Esophagus squamous epithelium (tissue), 5 donors: ENCODE measurements at regions not wholly inside any gene's neighbourhood (a gene's known extent, or its start where the extent isn't known, plus 50 kb on each side); places are given as distances from the start of the nearest gene placed in this dataset.

Experiments used
- DNase-seq: peaks from one replicate; lab custom pipeline; 2025; lab: John Stamatoyannopoulos, UW
- H3K27ac ChIP-seq, 4 donors: fragments of 200-600 bp; sonication (generic); one replicate each; pipeline ENCODE4 v1.5.1; 2016 to 2019; ENCODE audit warnings: mild to moderate bottlenecking in 1 of 4
- H3K27me3 ChIP-seq, 4 donors: fragments of 200-600 bp; sonication (generic); 1 replicate in 3 of 4; 2 replicates in 1 of 4; pipeline versions ENCODE4 v1.5.1 to v1.6.0; 2017 to 2021; ENCODE audit warnings: antibody characterized with exemption in 1 of 4
- H3K36me3 ChIP-seq, 3 donors: fragments of 200-600 bp; sonication (generic); one replicate each; pipeline ENCODE4 v1.5.1; 2016 to 2019
- H3K4me1 ChIP-seq, 3 donors: fragments of 200-600 bp; sonication (generic); one replicate each; pipeline ENCODE4 v1.5.1; 2017 to 2019
- H3K4me3 ChIP-seq, 4 donors: fragments of 200-600 bp; sonication (generic); 1 replicate in 3 of 4; 2 replicates in 1 of 4; pipeline ENCODE4 v1.5.1; 2016 to 2019; ENCODE audit warnings: mild to moderate bottlenecking in 2 of 4, moderate library complexity in 1 of 4
- H3K9me3 ChIP-seq, 3 donors: fragments of 200-600 bp; sonication (generic); one replicate each; pipeline ENCODE4 v1.5.1; 2016 to 2019
- POLR2A ChIP-seq, 4 donors: fragments of 450-650 bp; IDR thresholded peaks; one replicate each; pipeline ENCODE4 v1.6.1; 2017; ENCODE audit warnings: antibody characterized with exemption in 4 of 4, mild to moderate bottlenecking in 4 of 4, moderate library complexity in 3 of 4
- WGBS, 2 donors: methylation state at CpG; one replicate each; pipeline ENCODE4 v1.1.5; 2018; 5-methylcytosine and 5-hydroxymethylcytosine counted together
- intact Hi-C: fragments of 100-400 bp; cut with DNase I; formaldehyde crosslinking; loops from one replicate; pipeline ENCODE4 v1.15.0; 2022
- TF ChIP-seq, protein P1 (sequence below), 6 experiments: fragments of 450-650 bp in 4 of 6; fragments of 200-600 bp in 2 of 6; sonication (generic) in 2 of 6; IDR thresholded peaks; one replicate each; pipeline ENCODE4 v1.5.1; 2016 to 2019; ENCODE audit warnings: antibody characterized with exemption in 6 of 6, mild to moderate bottlenecking in 4 of 6, moderate library complexity in 4 of 6
- donor health status: DM: yes; HTN: yes; CAD: no.

DNA sequence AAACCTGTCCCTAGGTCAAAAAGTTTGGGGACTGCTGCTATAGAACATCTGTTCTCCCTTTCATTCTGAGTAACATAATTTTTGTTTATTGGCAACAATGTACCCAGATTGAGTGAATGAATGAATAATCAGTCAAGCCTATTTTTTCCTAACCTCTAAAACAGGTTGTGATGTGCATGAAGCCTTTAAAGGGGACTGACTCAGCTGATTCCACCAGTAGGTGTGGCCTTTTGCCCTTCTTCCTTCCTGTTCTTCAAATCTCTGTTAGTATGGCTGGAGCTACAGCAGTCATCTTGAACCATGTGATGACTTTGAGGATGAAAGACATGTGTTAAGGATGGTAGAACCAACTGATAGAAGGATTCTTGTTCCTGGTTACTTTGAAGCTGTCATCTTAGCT, 476.1 kb downstream of the NUF2 start:
- no peak overlapping the region for H3K4me3 ChIP-seq
- TF ChIP-seq, protein P1, sequence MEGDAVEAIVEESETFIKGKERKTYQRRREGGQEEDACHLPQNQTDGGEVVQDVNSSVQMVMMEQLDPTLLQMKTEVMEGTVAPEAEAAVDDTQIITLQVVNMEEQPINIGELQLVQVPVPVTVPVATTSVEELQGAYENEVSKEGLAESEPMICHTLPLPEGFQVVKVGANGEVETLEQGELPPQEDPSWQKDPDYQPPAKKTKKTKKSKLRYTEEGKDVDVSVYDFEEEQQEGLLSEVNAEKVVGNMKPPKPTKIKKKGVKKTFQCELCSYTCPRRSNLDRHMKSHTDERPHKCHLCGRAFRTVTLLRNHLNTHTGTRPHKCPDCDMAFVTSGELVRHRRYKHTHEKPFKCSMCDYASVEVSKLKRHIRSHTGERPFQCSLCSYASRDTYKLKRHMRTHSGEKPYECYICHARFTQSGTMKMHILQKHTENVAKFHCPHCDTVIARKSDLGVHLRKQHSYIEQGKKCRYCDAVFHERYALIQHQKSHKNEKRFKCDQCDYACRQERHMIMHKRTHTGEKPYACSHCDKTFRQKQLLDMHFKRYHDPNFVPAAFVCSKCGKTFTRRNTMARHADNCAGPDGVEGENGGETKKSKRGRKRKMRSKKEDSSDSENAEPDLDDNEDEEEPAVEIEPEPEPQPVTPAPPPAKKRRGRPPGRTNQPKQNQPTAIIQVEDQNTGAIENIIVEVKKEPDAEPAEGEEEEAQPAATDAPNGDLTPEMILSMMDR (IDR thresholded peaks at IDR 0.05): no peak
- intact Hi-C loops: no loop called here
- no peak for DNase-seq
- H3K4me1 ChIP-seq: peaks cover 0 to 20% (median 0%) of the 10 kb centered on the region in 3 donors
- no peaks in the 10 kb centered on the region for H3K27me3 ChIP-seq
- peaks cover 0 to under 1% (median 0%) of the 10 kb centered on the region in 3 donors for H3K9me3 ChIP-seq
- H3K36me3 ChIP-seq: no peaks in the 10 kb centered on the region
- H3K27ac ChIP-seq: no peak overlapping the region

DNA sequence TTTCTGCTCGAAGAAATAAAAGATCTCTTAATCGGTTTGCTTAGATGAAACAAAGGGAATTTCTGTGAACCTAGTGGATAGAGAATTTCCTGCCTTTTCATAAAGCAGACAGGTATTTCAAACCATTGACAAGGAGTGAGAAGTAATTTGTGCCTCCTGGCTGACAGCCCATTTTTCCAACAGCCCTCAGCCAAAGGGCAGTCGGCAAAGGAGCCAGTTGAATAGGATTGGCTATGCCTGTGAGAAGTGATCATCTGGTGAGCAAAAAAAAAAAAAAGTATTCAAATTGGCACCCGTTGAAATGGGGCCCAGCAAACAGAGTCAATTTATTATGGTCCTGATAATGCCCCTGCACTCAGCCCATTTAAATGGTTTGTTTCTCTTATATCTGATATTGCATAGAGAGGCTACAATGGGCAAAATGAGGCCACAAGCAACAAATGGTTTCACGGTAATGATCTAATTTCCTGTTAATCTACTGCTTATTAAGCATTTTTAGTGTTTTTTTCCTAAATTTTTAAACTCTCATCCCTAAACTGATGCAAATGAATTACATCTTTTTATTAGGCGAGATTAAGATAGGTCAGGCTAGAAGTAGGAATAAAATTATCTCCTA, 477.5 kb downstream of the NUF2 start:
- no peak overlapping the region for H3K27ac ChIP-seq
- H3K4me3 ChIP-seq: no peak overlapping the region
- H3K9me3 ChIP-seq: no peaks in the 10 kb centered on the region
- WGBS, 2 donors: 80 to 86% methylated on average over 6 of the region's 6 CpGs
- no peaks in the 10 kb centered on the region for H3K27me3 ChIP-seq
- H3K36me3 ChIP-seq: no peaks in the 10 kb centered on the region
- no peak for DNase-seq
- no peak for TF ChIP-seq POLR2A (IDR thresholded peaks at IDR 0.05)
- TF ChIP-seq, protein P1 (IDR thresholded peaks at IDR 0.05): no peak
- H3K4me1 ChIP-seq: peaks cover 0 to 20% (median 0%) of the 10 kb centered on the region in 3 donors
- intact Hi-C loops: no loop called here

DNA sequence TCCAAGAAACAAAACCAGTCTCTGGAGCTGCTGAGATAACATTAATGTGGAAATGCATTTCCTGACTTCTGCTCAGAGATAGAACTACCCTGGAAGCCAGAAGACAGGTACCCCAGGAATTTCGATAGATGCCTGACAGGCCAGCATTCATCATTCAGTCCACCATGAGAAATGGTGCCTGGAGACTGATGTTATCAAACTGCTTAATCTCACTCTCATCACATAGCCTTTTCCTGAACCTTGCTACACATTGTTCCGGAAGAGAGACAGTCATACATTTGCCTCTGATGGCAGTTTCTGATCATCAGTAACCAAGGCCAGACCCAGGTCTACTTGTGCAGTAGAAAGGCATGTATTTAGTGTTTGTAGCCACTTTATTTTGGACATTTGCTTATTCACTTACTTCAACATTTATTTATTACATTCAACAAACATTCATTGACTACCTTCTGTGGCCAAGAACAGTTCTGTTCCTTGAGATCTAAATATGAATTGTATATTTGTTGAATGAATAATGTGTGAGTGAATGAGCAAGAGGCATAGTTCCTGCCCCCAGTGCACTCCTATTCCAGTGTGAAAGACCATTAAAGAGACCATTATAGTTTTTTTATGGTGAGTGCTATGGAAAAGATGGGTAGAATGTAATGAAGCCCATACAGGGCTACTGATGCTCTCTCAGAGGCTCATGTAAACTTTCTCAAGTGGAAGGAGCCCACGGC, 485.7 kb downstream of the NUF2 start:
- Histone ChIP-seq H3K36me3 (no peaks in the 10 kb centered on the region), H3K4me1 (peaks cover 0 to 3% (median 0%) of the 10 kb centered on the region in 3 donors), H3K27me3 (no peaks in the 10 kb centered on the region), H3K4me3 (no peak overlapping the region), H3K27ac (no peak overlapping the region), H3K9me3 (no peaks in the 10 kb centered on the region)
- no peak for DNase-seq
- WGBS, 2 donors: 70 to 75% methylated on average over 3 of the region's 3 CpGs
- no peak for TF ChIP-seq POLR2A (IDR thresholded peaks at IDR 0.05)
- TF ChIP-seq, protein P1 (IDR thresholded peaks at IDR 0.05): no peak
- intact Hi-C loops: no loop called here

- intact Hi-C loops: no loop called here
- Histone ChIP-seq H3K9me3 (no peaks in the 10 kb centered on the region), H3K4me1 (no peaks in the 10 kb centered on the region), H3K36me3 (no peaks in the 10 kb centered on the region), H3K4me3 (no peak overlapping the region), H3K27ac (no peak overlapping the region), H3K27me3 (no peaks in the 10 kb centered on the region)
- DNase-seq: no peak
- WGBS, 2 donors: 85 to 86% methylated on average over 2 of the region's 2 CpGs
- no peak for TF ChIP-seq POLR2A (IDR thresholded peaks at IDR 0.05)
- TF ChIP-seq, protein P1 (IDR thresholded peaks at IDR 0.05): no peak
Measured at GRCh38 chr1:163813251-163813650, 491.5 kb downstream of the NUF2 start.

DNA sequence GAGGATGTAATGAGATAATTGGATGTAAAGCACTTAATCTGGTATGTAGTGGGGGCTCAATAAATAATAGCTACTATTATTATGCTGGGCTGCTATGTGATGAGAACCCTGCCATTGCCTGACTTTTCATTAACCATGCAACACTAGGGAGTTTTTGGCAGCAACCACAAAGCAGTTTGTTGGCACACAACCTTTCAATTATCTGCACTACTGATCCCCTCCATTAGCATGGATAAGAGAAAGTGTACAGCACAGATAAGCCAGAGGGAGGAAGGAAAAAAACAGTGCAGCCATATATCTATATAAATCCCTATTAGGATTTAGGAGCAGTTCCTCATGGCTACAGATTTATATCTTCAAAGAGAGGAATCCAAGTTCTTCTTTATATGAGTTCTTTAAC, 498.5 kb downstream of the NUF2 start:
- intact Hi-C loops: no loop called here
- H3K36me3 ChIP-seq: no peaks in the 10 kb centered on the region

More for the DNA sequence above, 498.5 kb downstream of the NUF2 start:
- H3K4me3 ChIP-seq: no peak overlapping the region
- H3K4me1 ChIP-seq: no peaks in the 10 kb centered on the region
- no peak overlapping the region for H3K27ac ChIP-seq
- no peak for DNase-seq
- no peaks in the 10 kb centered on the region for H3K9me3 ChIP-seq
- H3K27me3 ChIP-seq: no peaks in the 10 kb centered on the region
- TF ChIP-seq, protein P1 (IDR thresholded peaks at IDR 0.05): no peak
- TF ChIP-seq POLR2A (IDR thresholded peaks at IDR 0.05): no peak
